ENCODE measurements at regions not wholly inside any gene's neighbourhood (a gene's known extent, or its start where the extent isn't known, plus 50 kb on each side); places are given as distances from the start of the nearest gene placed in this dataset.
"Not testable (repeated sequence)": the region's sequence is repeated elsewhere in the genome, so short reads cannot be mapped to it uniquely, and the experiment has no call there.

DNA sequence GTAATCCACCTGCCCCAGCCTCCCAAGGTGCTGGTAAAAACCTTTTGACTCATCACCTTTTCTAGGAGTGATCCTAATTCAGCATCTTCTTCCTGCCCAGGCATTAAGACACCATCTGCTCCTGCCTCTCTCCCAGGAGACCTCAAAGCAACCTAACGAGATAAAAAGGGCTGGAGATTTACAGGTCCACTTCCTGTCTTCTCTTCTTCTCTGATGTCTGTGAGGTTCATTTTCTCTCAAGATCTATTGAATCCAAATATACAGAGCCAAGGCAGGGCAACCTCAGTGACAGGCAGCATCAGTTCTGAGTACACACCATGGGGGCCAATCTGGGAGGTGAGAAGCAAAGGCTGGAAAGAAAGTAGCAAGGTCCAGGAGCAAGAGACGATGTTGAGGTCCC lies 219.4 kb downstream of the SETD4 start:
- no peak for DNase-seq

DNA sequence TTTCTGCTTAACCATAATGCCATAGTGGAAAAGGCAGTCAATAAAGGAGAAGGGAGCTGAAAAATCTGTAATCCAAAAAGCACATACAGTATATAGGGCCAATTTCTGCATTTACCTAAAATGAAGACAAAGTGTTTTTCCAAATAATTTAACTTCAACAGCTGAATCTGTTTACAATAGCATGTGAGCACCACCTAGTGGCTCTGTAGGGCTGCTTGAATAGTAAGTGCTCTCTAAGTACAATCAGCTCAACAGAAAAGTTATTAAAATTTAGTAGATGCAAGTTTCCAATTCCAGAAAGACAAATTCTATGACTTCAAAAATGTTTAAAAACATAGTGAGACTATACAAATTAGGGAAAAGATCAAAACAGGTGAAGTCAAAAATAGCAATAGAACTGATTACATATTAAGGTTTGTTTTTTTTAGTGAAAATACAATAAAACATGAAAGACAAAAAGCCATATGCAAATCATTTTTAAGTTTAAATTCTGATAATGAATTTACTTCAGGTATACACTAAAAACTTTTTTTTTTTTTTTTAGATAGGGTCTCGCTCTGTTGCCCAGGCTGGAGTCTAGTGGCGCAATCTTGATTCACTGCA lies 220.0 kb downstream of the SETD4 start:
- DNase-seq: peak; percentile 22 to 69

GRCh38 chr21:35838987-35839763 lies 221.2 kb downstream of the SETD4 start:
- no peak for DNase-seq

GRCh38 chr21:35838350-35838749 lies 222.0 kb downstream of the SETD4 start:
- DNase-seq: no peak

DNA sequence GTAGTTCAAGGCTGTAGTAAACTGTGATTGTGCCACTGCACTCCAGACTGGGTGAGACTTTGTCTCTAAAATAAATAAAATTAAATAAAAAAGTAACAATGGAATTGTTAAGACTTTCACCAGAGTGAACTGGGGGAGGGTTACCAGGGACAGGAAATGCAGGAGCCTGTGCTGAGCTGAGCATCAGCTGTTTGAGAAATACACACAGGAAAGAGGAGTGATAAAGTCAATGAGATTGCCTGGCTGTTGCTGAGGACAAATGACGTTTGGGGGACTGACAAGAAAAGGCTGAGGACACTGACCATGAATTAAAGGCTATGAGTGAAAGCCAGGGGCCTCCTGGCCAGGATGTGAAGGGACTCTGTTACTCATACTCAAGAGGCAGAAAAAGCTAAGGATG lies 226.3 kb downstream of the SETD4 start:
- DNase-seq: no peak

DNA sequence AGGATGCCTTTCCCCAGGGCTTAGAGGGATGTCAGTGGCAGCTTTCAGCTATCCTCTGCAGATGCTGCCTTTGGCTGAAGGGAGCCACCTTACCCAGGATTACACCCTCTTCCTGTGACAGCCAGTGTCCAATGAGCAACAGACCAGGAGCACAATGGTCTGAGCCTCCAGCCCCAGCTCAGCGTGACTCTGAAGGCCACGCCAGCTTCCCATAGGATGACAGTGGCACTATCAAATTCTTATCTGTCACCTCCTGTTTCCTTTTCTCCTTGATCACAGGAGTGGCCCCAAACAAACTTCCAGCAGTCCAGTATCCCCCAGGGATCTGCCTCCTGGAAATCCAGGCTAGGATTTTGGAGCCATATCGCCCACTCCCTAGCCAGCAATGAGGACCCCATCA lies 226.9 kb downstream of the SETD4 start:
- DNase-seq: no peak

DNA sequence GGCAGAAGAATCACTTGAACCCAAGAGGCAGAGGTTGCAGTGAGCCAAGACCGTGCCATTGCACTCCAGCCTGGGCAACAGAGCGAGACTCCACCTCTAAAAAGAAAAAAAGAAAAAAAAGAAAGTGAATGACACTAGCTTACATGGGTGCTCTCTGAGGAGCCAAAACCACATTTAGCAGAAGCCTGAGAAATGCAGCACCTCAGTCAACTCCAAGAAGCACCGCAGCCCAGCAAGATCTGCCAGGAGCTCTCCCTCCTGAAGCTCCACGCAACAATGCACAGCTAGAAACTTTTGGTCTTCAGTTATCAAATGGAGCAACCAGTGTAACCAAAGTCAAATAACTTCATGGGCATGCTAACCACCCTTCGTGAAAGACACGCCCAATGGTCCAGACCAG lies 229.1 kb downstream of the SETD4 start:
- DNase-seq: no peak

GRCh38 chr21:35829067-35829466 lies 231.3 kb downstream of the SETD4 start:
- DNase-seq: no peak

DNA sequence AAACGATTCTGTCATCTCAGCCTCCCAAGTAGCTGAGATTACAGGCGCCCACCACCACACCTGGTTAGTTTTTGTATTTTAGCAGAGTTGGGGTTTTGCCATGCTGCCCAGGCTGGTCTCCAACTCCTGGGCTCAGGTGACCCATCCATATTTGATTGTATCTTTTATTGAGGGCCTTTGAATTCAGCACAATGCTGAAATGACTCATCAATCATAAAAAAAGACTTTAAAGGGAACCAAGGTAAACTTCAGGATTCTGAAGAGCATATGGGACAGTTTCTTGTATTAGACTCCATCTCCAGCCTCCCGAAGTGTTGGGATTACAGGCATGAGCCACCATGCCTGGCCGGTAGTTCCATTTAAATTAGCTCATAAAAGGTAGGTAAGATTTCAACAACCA lies 232.2 kb downstream of the SETD4 start:
- no peak for DNase-seq

GRCh38 chr21:35827004-35827403 lies 233.3 kb downstream of the SETD4 start:
- no peak for DNase-seq

- DNase-seq: no peak
These were observed 234.7 kb downstream of the SETD4 start for GRCh38 chr21:35825370-35826353.

GRCh38 chr21:35824136-35824535 lies 236.2 kb downstream of the SETD4 start:
- DNase-seq: no peak

DNA sequence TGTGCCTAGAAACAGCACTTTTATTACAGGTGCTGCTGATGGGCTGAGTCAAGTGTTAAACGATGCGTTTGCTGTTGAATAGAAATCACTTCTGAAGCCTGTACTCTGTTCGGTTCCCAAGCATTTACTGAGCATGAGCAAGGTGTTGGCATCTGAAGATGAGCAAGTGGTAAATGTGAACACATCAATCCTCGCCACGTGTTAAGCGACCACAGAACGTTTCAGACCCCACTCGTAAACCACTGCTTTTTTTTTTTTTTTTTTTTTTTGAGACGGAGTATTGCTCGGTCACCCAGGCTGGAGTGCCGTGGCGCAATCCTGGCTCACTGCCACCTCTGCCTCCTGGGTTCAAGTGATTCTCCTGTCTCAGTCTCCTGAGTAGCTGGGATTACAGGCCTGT lies 241.2 kb downstream of the SETD4 start:
- no peak for DNase-seq

GRCh38 chr21:35818597-35818996 lies 241.7 kb downstream of the SETD4 start:
- DNase-seq: no peak

GRCh38 chr21:35814858-35815619 lies 245.3 kb downstream of the SETD4 start:
- no peak for DNase-seq

- DNase-seq: no peak
These were observed 247.6 kb downstream of the SETD4 start for GRCh38 chr21:35812679-35813078.

DNA sequence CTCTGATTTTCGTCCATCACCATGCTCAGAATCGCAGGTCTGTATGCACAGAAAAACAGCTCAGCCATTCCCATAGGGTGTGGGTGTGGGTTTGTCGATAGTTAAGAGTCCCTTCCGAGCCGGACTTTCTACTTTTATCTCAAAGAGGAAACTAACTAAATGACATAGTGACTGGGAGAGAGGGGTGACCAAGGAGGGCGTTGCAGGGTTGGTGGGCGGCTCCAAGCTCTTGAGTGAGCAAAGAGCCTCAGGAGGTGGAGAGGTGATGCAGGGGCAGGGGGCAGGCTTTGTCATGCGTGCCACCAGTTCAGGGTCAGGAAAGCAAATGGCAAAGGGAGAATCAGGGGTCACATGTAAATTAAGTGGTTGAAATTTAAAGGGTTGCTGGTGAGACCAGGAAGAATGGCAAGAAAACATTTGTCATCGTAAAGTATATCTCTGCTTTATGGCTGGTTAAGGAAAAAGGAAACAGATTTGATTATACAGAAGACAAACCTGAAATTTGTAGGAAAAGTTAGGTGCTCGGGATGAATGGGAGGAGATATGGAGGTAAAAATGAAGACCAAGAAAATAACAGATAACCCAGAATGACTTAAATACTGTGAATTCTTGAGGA lies 249.0 kb downstream of the SETD4 start:
- DNase-seq: no peak

GRCh38 chr21:35810431-35810970 lies 249.8 kb downstream of the SETD4 start:
- no peak for DNase-seq

GRCh38 chr21:35801391-35801790 lies 258.9 kb downstream of the SETD4 start:
- DNase-seq: no peak

- not testable (repeated sequence) for DNase-seq
These were observed 259.4 kb downstream of the SETD4 start for GRCh38 chr21:35800796-35801385.

DNA sequence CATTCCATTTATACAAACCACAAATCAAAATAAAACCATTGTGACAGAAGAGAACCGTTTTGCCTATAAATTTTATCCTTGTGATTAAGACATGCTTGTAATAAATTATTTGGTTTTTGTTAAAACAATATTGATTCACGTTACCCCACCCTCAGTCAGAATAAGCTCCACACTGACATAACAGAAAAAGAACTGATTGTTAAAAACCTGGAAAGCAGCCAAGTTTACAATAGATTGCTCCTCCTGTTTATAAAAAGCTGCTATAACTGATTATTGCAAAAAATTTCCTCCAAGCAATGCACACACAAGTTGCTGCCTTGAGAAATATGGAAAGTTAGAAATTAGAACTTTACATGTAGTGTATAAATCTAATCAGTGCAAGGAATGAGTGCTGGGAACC lies 263.5 kb downstream of the SETD4 start:
- DNase-seq: no peak

DNA sequence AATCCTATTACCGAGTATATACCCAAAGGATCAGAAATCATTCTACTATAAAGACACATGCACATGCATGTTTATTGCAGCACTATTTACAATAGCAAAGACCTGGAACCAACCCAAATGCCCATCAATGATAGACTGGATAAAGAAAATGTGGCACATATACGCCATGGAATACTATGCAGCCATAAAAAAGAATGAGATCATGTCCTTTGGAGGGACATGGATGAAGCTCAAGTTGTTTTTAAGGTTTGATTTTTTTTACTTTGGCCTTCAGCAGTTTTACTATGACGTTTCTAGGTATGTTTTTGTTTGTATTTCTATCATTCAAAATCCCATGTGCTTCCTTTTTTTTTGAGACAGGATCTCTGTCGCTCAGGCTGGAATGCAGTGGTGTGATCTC lies 265.8 kb downstream of the SETD4 start:
- DNase-seq: not testable (repeated sequence)

Data from NCI-H446 (cell line).